Activated effector memory CD4-positive, alpha-beta T cell treated with anti-CD3 and anti-CD28 coated beads, Interleukin-2, amount 50 U/mL, for 16 hours (primary cell): ENCODE measurements at regions not wholly inside any gene's neighbourhood (a gene's known extent, or its start where the extent isn't known, plus 50 kb on each side); places are given as distances from the start of the nearest gene placed in this dataset.
"Not testable (repeated sequence)": the region's sequence is repeated elsewhere in the genome, so short reads cannot be mapped to it uniquely, and the experiment has no call there.

Experiments
- DNase-seq: peaks from one replicate; pipeline ENCODE4 v3.0.0-alpha.2; 2020

GRCh38 chr9:65449886-65450610 is 165.0 kb upstream of the FOXD4L5 start:
- DNase-seq: peak; percentile 25

- peak; percentile 45 for DNase-seq
Observed at GRCh38 chr9:65449423-65449822, 164.4 kb upstream of the FOXD4L5 start.

GRCh38 chr9:65447146-65447545 is 162.1 kb upstream of the FOXD4L5 start:
- peak; percentile 39 for DNase-seq

GRCh38 chr9:65445991-65446390 is 161.0 kb upstream of the FOXD4L5 start:
- DNase-seq: not testable (repeated sequence)

GRCh38 chr9:65444943-65445342 is 159.9 kb upstream of the FOXD4L5 start:
- DNase-seq: peak; percentile 19

- peak; percentile 45 for DNase-seq
Observed at GRCh38 chr9:65442116-65442515, 157.1 kb upstream of the FOXD4L5 start.

GRCh38 chr9:65441324-65441920 is 156.4 kb upstream of the FOXD4L5 start:
- not testable (repeated sequence) for DNase-seq

- DNase-seq: no peak
Observed at GRCh38 chr9:65437724-65438123, 152.7 kb upstream of the FOXD4L5 start.

- peak; percentile 49 for DNase-seq
Observed at GRCh38 chr9:65435464-65435863, 150.5 kb upstream of the FOXD4L5 start.

GRCh38 chr9:65432722-65433323 is 147.8 kb upstream of the FOXD4L5 start:
- no peak for DNase-seq

- no peak for DNase-seq
Observed at GRCh38 chr9:65432051-65432450, 147.0 kb upstream of the FOXD4L5 start.

- no peak for DNase-seq
Observed at GRCh38 chr9:65430221-65430620, 145.2 kb upstream of the FOXD4L5 start.

GRCh38 chr9:65427361-65427760 is 142.4 kb upstream of the FOXD4L5 start:
- not testable (repeated sequence) for DNase-seq

- DNase-seq: not testable (repeated sequence)
Observed at GRCh38 chr9:65426813-65427212, 141.8 kb upstream of the FOXD4L5 start.

- DNase-seq: no peak
Observed at GRCh38 chr9:65426231-65426630, 141.2 kb upstream of the FOXD4L5 start.

- DNase-seq: not testable (repeated sequence)
Observed at GRCh38 chr9:65425183-65425582, 140.2 kb upstream of the FOXD4L5 start.

- not testable (repeated sequence) for DNase-seq
Observed at GRCh38 chr9:65424437-65424984, 139.5 kb upstream of the FOXD4L5 start.

GRCh38 chr9:65423691-65424436 is 138.9 kb upstream of the FOXD4L5 start:
- not testable (repeated sequence) for DNase-seq

- DNase-seq: not testable (repeated sequence)
Observed at GRCh38 chr9:65422966-65423690, 138.1 kb upstream of the FOXD4L5 start.

- not testable (repeated sequence) for DNase-seq
Observed at GRCh38 chr9:65421486-65421885, 136.5 kb upstream of the FOXD4L5 start.

- DNase-seq: peak; percentile 50
Observed at GRCh38 chr9:65420771-65421170, 135.8 kb upstream of the FOXD4L5 start.

GRCh38 chr9:65418966-65419365 is 134.0 kb upstream of the FOXD4L5 start:
- DNase-seq: not testable (repeated sequence)
